HEK293 (cell line): ENCODE measurements at regions not wholly inside any gene's neighbourhood (a gene's known extent, or its start where the extent isn't known, plus 50 kb on each side); places are given as distances from the start of the nearest gene placed in this dataset.

Source experiments
- ATF2 ChIP-seq: fragments of 450-650 bp; formaldehyde crosslinking; IDR thresholded peaks from 2 replicates; pipeline ENCODE4 v1.5.1; 2016; ENCODE audit warnings: missing biosample characterization, missing genetic modification characterization, low read depth
- HOXD13 ChIP-seq: sonication (generic); formaldehyde crosslinking; IDR thresholded peaks from 2 replicates; pipeline ENCODE4 v1.8.0; 2022; ENCODE audit warnings: missing genetic modification reagents, borderline replicate concordance
- RBAK ChIP-seq: fragments of 450-650 bp; formaldehyde crosslinking; IDR thresholded peaks from 2 replicates; pipeline ENCODE4 v1.5.1; 2016; ENCODE audit warnings: missing biosample characterization, missing genetic modification characterization
- TRIM28 ChIP-seq: IDR thresholded peaks from 2 replicates; pipeline ENCODE4 v1.6.1; 2011; ENCODE audit warnings: low read length, control low read depth, borderline replicate concordance
- YY1 ChIP-seq: fragments of 450-650 bp; formaldehyde crosslinking; IDR thresholded peaks from 2 replicates; pipeline ENCODE4 v1.5.1; 2018; ENCODE audit warnings: missing biosample characterization, missing genetic modification characterization
- ZNF121 ChIP-seq: fragments of 450-650 bp; formaldehyde crosslinking; IDR thresholded peaks from 2 replicates; pipeline ENCODE4 v1.5.1; 2016; ENCODE audit warnings: missing biosample characterization, missing genetic modification characterization
- ZNF138 ChIP-seq: fragments of 450-650 bp; formaldehyde crosslinking; IDR thresholded peaks from 2 replicates; pipeline ENCODE4 v1.5.1; 2016; ENCODE audit warnings: missing biosample characterization, missing genetic modification characterization, borderline replicate concordance
- ZNF211 ChIP-seq: fragments of 450-650 bp; formaldehyde crosslinking; IDR thresholded peaks from 2 replicates; pipeline ENCODE4 v1.5.1; 2016; ENCODE audit warnings: low read depth, missing biosample characterization, missing genetic modification characterization
- ZNF302 ChIP-seq: fragments of 450-650 bp; formaldehyde crosslinking; IDR thresholded peaks from 2 replicates; pipeline ENCODE4 v1.5.1; 2016; ENCODE audit warnings: missing biosample characterization, missing genetic modification characterization, low read depth
- ZNF449 ChIP-seq: fragments of 450-650 bp; formaldehyde crosslinking; IDR thresholded peaks from 2 replicates; pipeline ENCODE4 v1.5.1; 2017; ENCODE audit warnings: missing biosample characterization, mild to moderate bottlenecking, missing genetic modification characterization, moderate library complexity
- ZSCAN18 ChIP-seq: fragments of 450-650 bp; formaldehyde crosslinking; IDR thresholded peaks from 2 replicates; pipeline ENCODE4 v1.5.1; 2016; ENCODE audit warnings: missing biosample characterization, missing genetic modification characterization
- TF ChIP-seq, protein P1 (sequence below): fragments of 450-650 bp; formaldehyde crosslinking; IDR thresholded peaks from 2 replicates; pipeline ENCODE4 v1.5.1; 2016; ENCODE audit warnings: missing biosample characterization, missing genetic modification characterization
- TF ChIP-seq, protein P2 (sequence below): fragments of 450-650 bp; formaldehyde crosslinking; optimal IDR thresholded peaks from 2 replicates; pipeline ENCODE3; 2016; ENCODE audit warnings: missing biosample characterization, mild to moderate bottlenecking, missing genetic modification characterization

DNA sequence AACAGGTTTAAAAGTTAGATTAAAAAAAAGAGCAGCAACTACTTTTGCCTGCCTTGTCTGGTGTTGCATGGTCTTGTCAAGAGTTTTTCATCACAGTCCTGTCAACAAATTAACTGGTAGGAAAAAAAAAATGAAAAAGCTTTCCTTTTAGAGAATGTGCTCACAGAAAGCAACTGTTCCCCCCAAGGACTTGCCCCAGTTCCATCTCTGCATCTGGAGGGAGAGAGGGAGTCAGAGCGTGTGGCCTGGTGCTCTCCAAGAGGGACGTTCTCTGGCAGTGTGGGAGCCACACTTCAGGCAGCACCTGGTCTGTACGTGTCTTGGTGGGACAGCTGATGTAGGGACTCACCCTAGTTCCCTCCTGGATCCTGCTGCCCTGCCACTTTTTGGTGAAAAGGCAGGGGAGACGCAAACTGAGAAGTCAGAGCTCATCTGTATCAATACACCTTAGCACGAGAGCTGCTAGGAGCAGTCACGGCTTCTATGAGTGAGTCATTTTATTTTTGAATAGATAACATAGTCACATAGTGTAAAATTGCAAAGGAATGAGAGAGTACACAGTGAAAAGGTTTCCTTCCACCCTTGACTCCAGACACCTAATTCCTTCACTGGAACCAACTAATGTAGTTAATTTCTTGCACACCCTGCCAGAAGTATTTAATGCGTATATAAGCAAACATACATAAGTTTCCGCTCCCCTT is 172.5 kb upstream of the MGAT5 start:
- TF ChIP-seq RBAK (tag by site-specific recombination) (no peak), ATF2 (tag by site-specific recombination) (no peak), YY1 (no peak), ZSCAN18 (tag by site-specific recombination) (no peak), HOXD13 (CRISPR knock-in tag) (no peak), ZNF302 (no peak), ZNF138 (tag by site-specific recombination) (no peak), ZNF211 (tag by site-specific recombination) (no peak), TRIM28 (no peak), ZNF449 (tag by site-specific recombination) (no peak), ZNF121 (tag by site-specific recombination) (no peak)
- TF ChIP-seq, protein P1, sequence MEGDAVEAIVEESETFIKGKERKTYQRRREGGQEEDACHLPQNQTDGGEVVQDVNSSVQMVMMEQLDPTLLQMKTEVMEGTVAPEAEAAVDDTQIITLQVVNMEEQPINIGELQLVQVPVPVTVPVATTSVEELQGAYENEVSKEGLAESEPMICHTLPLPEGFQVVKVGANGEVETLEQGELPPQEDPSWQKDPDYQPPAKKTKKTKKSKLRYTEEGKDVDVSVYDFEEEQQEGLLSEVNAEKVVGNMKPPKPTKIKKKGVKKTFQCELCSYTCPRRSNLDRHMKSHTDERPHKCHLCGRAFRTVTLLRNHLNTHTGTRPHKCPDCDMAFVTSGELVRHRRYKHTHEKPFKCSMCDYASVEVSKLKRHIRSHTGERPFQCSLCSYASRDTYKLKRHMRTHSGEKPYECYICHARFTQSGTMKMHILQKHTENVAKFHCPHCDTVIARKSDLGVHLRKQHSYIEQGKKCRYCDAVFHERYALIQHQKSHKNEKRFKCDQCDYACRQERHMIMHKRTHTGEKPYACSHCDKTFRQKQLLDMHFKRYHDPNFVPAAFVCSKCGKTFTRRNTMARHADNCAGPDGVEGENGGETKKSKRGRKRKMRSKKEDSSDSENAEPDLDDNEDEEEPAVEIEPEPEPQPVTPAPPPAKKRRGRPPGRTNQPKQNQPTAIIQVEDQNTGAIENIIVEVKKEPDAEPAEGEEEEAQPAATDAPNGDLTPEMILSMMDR (tag by site-specific recombination): no peak
- TF ChIP-seq, protein P2, sequence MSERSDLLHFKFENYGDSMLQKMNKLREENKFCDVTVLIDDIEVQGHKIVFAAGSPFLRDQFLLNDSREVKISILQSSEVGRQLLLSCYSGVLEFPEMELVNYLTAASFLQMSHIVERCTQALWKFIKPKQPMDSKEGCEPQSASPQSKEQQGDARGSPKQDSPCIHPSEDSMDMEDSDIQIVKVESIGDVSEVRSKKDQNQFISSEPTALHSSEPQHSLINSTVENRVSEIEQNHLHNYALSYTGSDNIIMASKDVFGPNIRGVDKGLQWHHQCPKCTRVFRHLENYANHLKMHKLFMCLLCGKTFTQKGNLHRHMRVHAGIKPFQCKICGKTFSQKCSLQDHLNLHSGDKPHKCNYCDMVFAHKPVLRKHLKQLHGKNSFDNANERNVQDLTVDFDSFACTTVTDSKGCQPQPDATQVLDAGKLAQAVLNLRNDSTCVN (tag by site-specific recombination): no peak
